Prostate gland (tissue), 2 donors: ENCODE measurements at regions not wholly inside any gene's neighbourhood (a gene's known extent, or its start where the extent isn't known, plus 50 kb on each side); places are given as distances from the start of the nearest gene placed in this dataset.

Source experiments
- DNase-seq: peaks from one replicate; pipeline ENCODE4 v3.0.0-alpha.2; 2019; ENCODE audit warnings: low spot score
- H3K27ac ChIP-seq, 2 donors: fragments of 200-600 bp; sonication (generic); 2 replicates each; pipeline ENCODE4 v1.5.1; 2017 to 2019
- H3K27me3 ChIP-seq: fragments of 200-600 bp; sonication (generic); replicated peaks from 2 replicates; pipeline ENCODE4 v1.5.1; 2019; ENCODE audit not compliant: insufficient read depth
- H3K36me3 ChIP-seq, 2 donors: fragments of 200-600 bp; sonication (generic); 1 replicate in 1 of 2; 2 replicates in 1 of 2; pipeline versions ENCODE4 v1.5.1 to v1.8.1; 2017 to 2019
- H3K4me1 ChIP-seq: fragments of 200-600 bp; sonication (generic); replicated peaks from 2 replicates; pipeline ENCODE4 v1.5.1; 2019
- H3K4me3 ChIP-seq, 2 donors: fragments of 200-600 bp; sonication (generic); 2 replicates each; pipeline ENCODE4 v1.5.1; 2017 to 2019
- H3K9me3 ChIP-seq: fragments of 200-600 bp; sonication (generic); 2 replicates; pipeline ENCODE4 v1.5.1; 2017
- POLR2A ChIP-seq: fragments of 450-650 bp; IDR thresholded peaks from one replicate; pipeline ENCODE4 v1.6.1; 2016; ENCODE audit warnings: antibody characterized with exemption, mild to moderate bottlenecking
- POLR2AphosphoS5 ChIP-seq: sonication (generic); formaldehyde crosslinking; IDR thresholded peaks from one replicate; pipeline ENCODE4 v1.6.1; 2017; ENCODE audit warnings: antibody characterized with exemption
- WGBS: methylation state at CpG from one replicate; pipeline ENCODE4 v1.1.5; 2018; 5-methylcytosine and 5-hydroxymethylcytosine counted together
- intact Hi-C: fragments of 100-400 bp; cut with DNase I; formaldehyde crosslinking; loops from one replicate; pipeline ENCODE4 v1.14.2; 2022
- TF ChIP-seq, protein P1 (sequence below), 4 experiments: fragments of 200-600 bp in 2 of 4; fragments of 450-650 bp in 2 of 4; sonication (generic) in 2 of 4; IDR thresholded peaks; 1 replicate in 3 of 4; 2 replicates in 1 of 4; pipeline ENCODE4 v1.5.1; 2016 to 2019; ENCODE audit warnings: antibody characterized with exemption in 4 of 4, mild to moderate bottlenecking in 2 of 4, moderate library complexity in 2 of 4

GRCh38 chr3:82293435-82293834 is 532.0 kb upstream of the GBE1 start:
- no peaks in the 10 kb centered on the region for H3K36me3 ChIP-seq
- TF ChIP-seq, protein P1, sequence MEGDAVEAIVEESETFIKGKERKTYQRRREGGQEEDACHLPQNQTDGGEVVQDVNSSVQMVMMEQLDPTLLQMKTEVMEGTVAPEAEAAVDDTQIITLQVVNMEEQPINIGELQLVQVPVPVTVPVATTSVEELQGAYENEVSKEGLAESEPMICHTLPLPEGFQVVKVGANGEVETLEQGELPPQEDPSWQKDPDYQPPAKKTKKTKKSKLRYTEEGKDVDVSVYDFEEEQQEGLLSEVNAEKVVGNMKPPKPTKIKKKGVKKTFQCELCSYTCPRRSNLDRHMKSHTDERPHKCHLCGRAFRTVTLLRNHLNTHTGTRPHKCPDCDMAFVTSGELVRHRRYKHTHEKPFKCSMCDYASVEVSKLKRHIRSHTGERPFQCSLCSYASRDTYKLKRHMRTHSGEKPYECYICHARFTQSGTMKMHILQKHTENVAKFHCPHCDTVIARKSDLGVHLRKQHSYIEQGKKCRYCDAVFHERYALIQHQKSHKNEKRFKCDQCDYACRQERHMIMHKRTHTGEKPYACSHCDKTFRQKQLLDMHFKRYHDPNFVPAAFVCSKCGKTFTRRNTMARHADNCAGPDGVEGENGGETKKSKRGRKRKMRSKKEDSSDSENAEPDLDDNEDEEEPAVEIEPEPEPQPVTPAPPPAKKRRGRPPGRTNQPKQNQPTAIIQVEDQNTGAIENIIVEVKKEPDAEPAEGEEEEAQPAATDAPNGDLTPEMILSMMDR (IDR thresholded peaks at IDR 0.05): no peak
- TF ChIP-seq POLR2A: no peak
- TF ChIP-seq POLR2AphosphoS5: no peak
- H3K4me1 ChIP-seq: no peaks in the 10 kb centered on the region
- H3K27me3 ChIP-seq: no peaks in the 10 kb centered on the region
- no peak for DNase-seq
- WGBS: 33% methylated on average over 1 of the region's 1 CpG
- no peaks in the 10 kb centered on the region for H3K9me3 ChIP-seq
- H3K4me3 ChIP-seq: no peak overlapping the region
- H3K27ac ChIP-seq: no peak overlapping the region
- intact Hi-C loops: no loop called here

GRCh38 chr3:82287562-82287961 is 526.1 kb upstream of the GBE1 start:
- intact Hi-C loops: no loop called here
- H3K27me3 ChIP-seq: no peaks in the 10 kb centered on the region
- TF ChIP-seq POLR2AphosphoS5: no peak
- TF ChIP-seq, protein P1 (IDR thresholded peaks at IDR 0.05): no peak
- no peak for TF ChIP-seq POLR2A
- 92% methylated on average over 3 of the region's 3 CpGs for WGBS
- no peaks in the 10 kb centered on the region for H3K36me3 ChIP-seq
- no peak for DNase-seq
- no peaks in the 10 kb centered on the region for H3K4me1 ChIP-seq
- H3K4me3 ChIP-seq: no peak overlapping the region
- H3K27ac ChIP-seq: no peak overlapping the region
- no peaks in the 10 kb centered on the region for H3K9me3 ChIP-seq

DNA sequence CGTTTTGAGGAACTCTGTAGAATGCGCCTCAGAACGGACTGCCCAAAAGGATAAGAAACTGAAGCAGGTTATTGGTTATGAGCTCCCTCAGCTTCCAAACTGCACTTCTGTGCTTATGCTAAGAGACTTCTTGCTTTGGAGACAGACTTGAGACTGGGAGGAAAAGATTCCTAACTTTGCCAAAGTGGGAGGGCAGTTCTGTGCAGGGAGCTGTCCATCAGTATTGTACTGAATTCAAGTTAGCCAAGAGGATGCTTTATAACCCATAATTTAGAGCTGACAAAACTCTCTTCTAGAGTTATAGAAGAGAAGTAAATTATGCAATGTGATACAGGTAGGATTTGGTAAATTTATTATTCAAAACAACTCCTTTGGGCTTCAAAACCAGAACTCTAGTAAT is 519.8 kb upstream of the GBE1 start:
- intact Hi-C loops: no loop called here
- 62% methylated on average over 3 of the region's 3 CpGs for WGBS
- no peaks in the 10 kb centered on the region for H3K4me1 ChIP-seq

DNA sequence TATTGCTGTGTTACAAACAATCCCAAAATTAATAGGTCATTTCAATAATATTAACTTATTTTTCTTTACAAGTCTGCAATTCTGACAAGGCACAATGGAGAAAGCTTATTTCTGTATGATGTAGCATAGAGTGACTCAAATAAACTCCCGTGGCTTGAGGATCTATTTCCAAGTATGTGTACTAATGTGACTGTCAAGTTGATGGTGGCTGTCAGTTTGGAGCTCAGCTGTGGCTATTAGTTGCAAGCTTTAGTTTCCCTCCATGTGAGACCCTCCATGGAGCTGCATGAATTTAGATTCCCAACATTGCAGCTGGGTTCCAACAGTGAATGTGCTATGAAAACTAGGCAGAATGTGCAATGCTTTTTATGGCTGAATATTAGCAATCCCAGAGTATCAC is 515.5 kb upstream of the GBE1 start:
- no peak for DNase-seq
- Histone ChIP-seq H3K9me3 (no peaks in the 10 kb centered on the region), H3K36me3 (no peaks in the 10 kb centered on the region), H3K4me3 (no peak overlapping the region), H3K27ac (no peak overlapping the region), H3K4me1 (no peaks in the 10 kb centered on the region), H3K27me3 (no peaks in the 10 kb centered on the region)
- intact Hi-C loops: no loop called here
- TF ChIP-seq, protein P1 (IDR thresholded peaks at IDR 0.05): no peak
- no peak for TF ChIP-seq POLR2A
- TF ChIP-seq POLR2AphosphoS5: no peak
- 71% methylated on average over 1 of the region's 1 CpG for WGBS

More for the DNA sequence above, 519.8 kb upstream of the GBE1 start:
- no peaks in the 10 kb centered on the region for H3K9me3 ChIP-seq
- H3K27me3 ChIP-seq: no peaks in the 10 kb centered on the region
- no peak for TF ChIP-seq POLR2AphosphoS5
- TF ChIP-seq, protein P1 (IDR thresholded peaks at IDR 0.05): no peak
- TF ChIP-seq POLR2A: no peak
- DNase-seq: no peak
- H3K4me3 ChIP-seq: no peak overlapping the region
- no peaks in the 10 kb centered on the region for H3K36me3 ChIP-seq
- no peak overlapping the region for H3K27ac ChIP-seq

DNA sequence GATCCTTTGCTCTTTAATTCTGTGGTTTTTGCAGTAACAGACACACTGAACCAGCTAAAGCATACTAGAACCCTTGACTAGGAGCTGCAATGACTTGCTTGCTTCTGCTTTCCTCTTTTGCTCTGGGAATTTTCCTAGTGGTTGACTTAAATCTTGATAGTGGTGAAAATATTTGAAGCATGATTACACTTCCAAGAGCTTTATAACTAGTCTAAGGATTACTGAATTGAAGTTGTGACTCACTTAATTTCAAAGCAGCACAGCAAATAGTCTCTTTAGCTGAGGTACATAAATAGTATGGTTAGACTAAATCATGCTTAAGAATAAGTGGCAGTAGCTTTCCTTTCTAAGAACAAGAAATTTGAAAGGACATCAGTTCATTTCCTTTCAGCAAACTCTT is 513.5 kb upstream of the GBE1 start:
- no peak overlapping the region for H3K4me3 ChIP-seq
- no peaks in the 10 kb centered on the region for H3K4me1 ChIP-seq
- no peaks in the 10 kb centered on the region for H3K9me3 ChIP-seq
- intact Hi-C loops: no loop called here
- DNase-seq: no peak
- no peaks in the 10 kb centered on the region for H3K36me3 ChIP-seq
- no peaks in the 10 kb centered on the region for H3K27me3 ChIP-seq
- H3K27ac ChIP-seq: no peak overlapping the region
- no peak for TF ChIP-seq POLR2AphosphoS5
- TF ChIP-seq, protein P1 (IDR thresholded peaks at IDR 0.05): no peak
- no peak for TF ChIP-seq POLR2A
